HCT116 (cell line): ENCODE measurements at regions not wholly inside any gene's neighbourhood (a gene's known extent, or its start where the extent isn't known, plus 50 kb on each side); places are given as distances from the start of the nearest gene placed in this dataset.

ENCODE experiments used
- CEBPB ChIP-seq: IDR thresholded peaks from 2 replicates; pipeline ENCODE4 v1.6.1; 2012; ENCODE audit warnings: low read depth
- CTCF ChIP-seq, 3 experiments: fragments of 200-600 bp in 1 of 3; sonication (generic) in 1 of 3; IDR thresholded peaks in 2 of 3; conservative IDR thresholded peaks in 1 of 3; 2 replicates each; pipeline ENCODE4 v1.5.1; 2012 to 2017; ENCODE audit warnings: low read depth in 2 of 3, low read length in 2 of 3, antibody characterized with exemption in 1 of 3, borderline replicate concordance in 1 of 3, control low read depth in 1 of 3, mild to moderate bottlenecking in 1 of 3, mixed read lengths in 1 of 3, mixed run types in 1 of 3, moderate library complexity in 1 of 3; ENCODE audit not compliant: insufficient read depth in 1 of 3
- EZH2 ChIP-seq: fragments of 200-600 bp; sonication (generic); IDR thresholded peaks from 2 replicates; pipeline ENCODE4 v1.6.1; 2017; ENCODE audit warnings: antibody characterized with exemption, mixed run types
- EZH2phosphoT487 ChIP-seq: fragments of 200-600 bp; IDR thresholded peaks from 2 replicates; pipeline ENCODE4 v1.6.1; 2018; ENCODE audit warnings: antibody characterized with exemption, borderline replicate concordance
- JUND ChIP-seq: IDR thresholded peaks from 2 replicates; pipeline ENCODE4 v1.6.1; 2012
- MAX ChIP-seq: IDR thresholded peaks from 2 replicates; pipeline ENCODE4 v1.6.1; 2012
- POLR2A ChIP-seq: IDR thresholded peaks from 2 replicates; pipeline ENCODE4 v1.7.0; 2011; ENCODE audit warnings: borderline replicate concordance; ENCODE audit not compliant: insufficient read depth, insufficient read length; ENCODE audit errors: extremely low read depth
- POLR2AphosphoS5 ChIP-seq: IDR thresholded peaks from 2 replicates; pipeline ENCODE4 v1.6.1; 2011; ENCODE audit warnings: mild to moderate bottlenecking, low read depth, low read length, moderate library complexity
- RAD21 ChIP-seq: IDR thresholded peaks from 2 replicates; pipeline ENCODE4 v1.6.1; 2012; ENCODE audit warnings: low read depth, mild to moderate bottlenecking
- TCF7L2 ChIP-seq: IDR thresholded peaks from 2 replicates; pipeline ENCODE4 v1.7.0; 2011; ENCODE audit warnings: borderline replicate concordance, inconsistent platforms; ENCODE audit not compliant: insufficient read depth, insufficient read length; ENCODE audit errors: extremely low read depth
- YY1 ChIP-seq: IDR thresholded peaks from 2 replicates; pipeline ENCODE4 v1.6.1; 2011; ENCODE audit warnings: low read length, low read depth, moderate library complexity, mild to moderate bottlenecking; ENCODE audit not compliant: insufficient replicate concordance; ENCODE audit errors: extremely low read depth
- ZBTB33 ChIP-seq: IDR thresholded peaks from 2 replicates; pipeline ENCODE4 v1.6.1; 2011; ENCODE audit warnings: mild to moderate bottlenecking, low read length, moderate library complexity; ENCODE audit not compliant: insufficient replicate concordance; ENCODE audit errors: extremely low read depth
- ZNF274 ChIP-seq: fragments of 200-500 bp; sonication (Bioruptor generic); IDR thresholded peaks from 2 replicates; pipeline ENCODE4 v1.6.1; 2014; ENCODE audit warnings: mild to moderate bottlenecking, low read depth, low read length, inconsistent platforms

GRCh38 chr1:244216836-244217235 is 165.8 kb downstream of the ZBTB18 start:
- TF ChIP-seq CTCF (IDR thresholded peaks at IDR 0.05 in 2 of 3, conservative IDR thresholded peaks at IDR 0.05 in 1 of 3; ENCODE audit: borderline replicate concordance in 1 of 3, insufficient read depth in 1 of 3, low read depth in 2 of 3, low read length in 2 of 3), result no peak
- TF ChIP-seq MAX, result no peak
- no peak for TF ChIP-seq EZH2
- no peak for TF ChIP-seq POLR2A
- TF ChIP-seq RAD21, result no peak
- TF ChIP-seq YY1, result no peak
- TF ChIP-seq EZH2phosphoT487, result no peak
- TF ChIP-seq TCF7L2, result no peak
- TF ChIP-seq ZBTB33, result no peak
- no peak for TF ChIP-seq JUND
- TF ChIP-seq ZNF274, result no peak
- TF ChIP-seq CEBPB, result no peak
- no peak for TF ChIP-seq POLR2AphosphoS5
